ENCODE measurements at regions not wholly inside any gene's neighbourhood (a gene's known extent, or its start where the extent isn't known, plus 50 kb on each side); places are given as distances from the start of the nearest gene placed in this dataset.

DNA sequence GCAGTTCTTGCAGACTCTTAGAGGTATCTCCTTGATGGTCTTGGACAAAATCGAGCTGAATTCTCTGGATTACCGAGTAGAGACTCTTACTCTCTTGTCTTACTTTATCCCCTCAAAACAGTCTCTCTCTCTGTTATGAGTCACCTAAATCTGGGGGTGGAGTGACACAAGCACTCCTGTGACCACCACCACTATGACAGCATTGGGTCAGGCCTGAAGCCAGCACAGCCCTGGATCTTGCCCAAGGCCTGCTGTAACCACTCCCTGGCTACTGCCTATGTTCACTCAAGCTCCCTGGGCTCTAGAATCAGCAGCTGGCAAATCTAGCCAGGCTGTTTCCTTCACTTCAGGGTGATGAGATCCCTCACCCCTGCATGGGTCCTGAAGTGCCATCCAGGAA is 662.5 kb downstream of the LUZP2 start:
- no peak overlapping the region for H3K4me3 ChIP-seq (ENCODE audit: low read depth, low read length)
- H3K9ac ChIP-seq (ENCODE audit: low read length): no peak overlapping the region
- no peaks in the 10 kb centered on the region for H3K36me3 ChIP-seq (ENCODE audit: control insufficient read depth, insufficient read depth, low read length)
- H3K9me3 ChIP-seq (ENCODE audit: control insufficient read depth, insufficient read depth, low read depth, low read length): no peaks in the 10 kb centered on the region
- no peaks in the 10 kb centered on the region for H3K27me3 ChIP-seq (ENCODE audit: control insufficient read depth, insufficient read depth, low read length)
- H3K4me1 ChIP-seq (ENCODE audit: control insufficient read depth, insufficient read depth, low read length): no peaks in the 10 kb centered on the region
- no peak overlapping the region for H3K27ac ChIP-seq (ENCODE audit: low read depth, low read length)

DNA sequence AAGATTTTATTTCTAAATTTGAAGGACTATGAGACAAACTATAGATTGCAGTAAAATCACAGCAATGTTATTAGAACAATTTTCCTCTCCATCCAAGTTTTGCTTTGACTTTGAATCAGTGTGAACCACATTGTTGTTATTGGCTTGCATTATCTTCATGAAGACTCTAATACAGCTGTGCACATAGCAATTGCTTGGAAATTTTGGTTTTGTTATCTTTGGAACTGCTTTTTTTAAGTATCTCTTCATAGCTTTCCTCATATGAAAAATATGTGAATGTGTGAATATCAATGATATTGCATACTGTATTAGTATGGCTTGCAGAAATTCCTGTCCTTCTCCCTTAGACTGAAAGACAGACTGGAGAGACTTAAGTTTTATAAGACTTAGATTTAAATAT is 666.6 kb downstream of the LUZP2 start:
- Histone ChIP-seq H3K4me3 (ENCODE audit: low read depth, low read length) (no peak overlapping the region), H3K27me3 (ENCODE audit: control insufficient read depth, insufficient read depth, low read length) (no peaks in the 10 kb centered on the region), H3K4me1 (ENCODE audit: control insufficient read depth, insufficient read depth, low read length) (no peaks in the 10 kb centered on the region), H3K9me3 (ENCODE audit: control insufficient read depth, insufficient read depth, low read depth, low read length) (0 out of 2 replicates have a peak, but pooled peaks cover 4% of the 10 kb centered on the region), H3K36me3 (ENCODE audit: control insufficient read depth, insufficient read depth, low read length) (no peaks in the 10 kb centered on the region), H3K27ac (ENCODE audit: low read depth, low read length) (no peak overlapping the region), H3K9ac (ENCODE audit: low read length) (no peak overlapping the region)

- Histone ChIP-seq H3K4me1 (ENCODE audit: control insufficient read depth, insufficient read depth, low read length) (no peaks in the 10 kb centered on the region), H3K27me3 (ENCODE audit: control insufficient read depth, insufficient read depth, low read length) (no peaks in the 10 kb centered on the region), H3K27ac (ENCODE audit: low read depth, low read length) (no peak overlapping the region), H3K4me3 (ENCODE audit: low read depth, low read length) (no peak overlapping the region), H3K9me3 (ENCODE audit: control insufficient read depth, insufficient read depth, low read depth, low read length) (no peaks in the 10 kb centered on the region), H3K9ac (ENCODE audit: low read length) (no peak overlapping the region), H3K36me3 (ENCODE audit: control insufficient read depth, insufficient read depth, low read length) (no peaks in the 10 kb centered on the region)
Observed at GRCh38 chr11:25180187-25180586, 683.3 kb downstream of the LUZP2 start.

DNA sequence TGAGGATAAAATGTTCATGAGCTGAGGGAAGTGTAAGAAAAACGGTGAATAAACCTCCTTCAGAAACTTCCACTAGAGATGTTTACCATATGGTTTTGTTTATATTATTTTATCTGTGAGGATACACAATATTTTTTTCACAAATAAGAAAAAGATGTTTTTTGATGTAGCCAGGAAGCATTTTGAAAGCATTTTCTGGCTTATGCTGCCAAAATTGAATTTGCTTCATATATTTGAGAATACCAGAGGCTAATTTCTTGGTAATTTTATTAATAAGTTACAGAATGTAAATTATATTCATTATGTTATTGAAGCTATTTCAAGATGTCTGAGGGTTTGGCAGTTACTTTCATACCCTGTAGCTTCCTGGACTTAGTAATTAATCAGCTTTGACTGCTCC is 686.6 kb downstream of the LUZP2 start:
- no peaks in the 10 kb centered on the region for H3K9me3 ChIP-seq (ENCODE audit: control insufficient read depth, insufficient read depth, low read depth, low read length)
- H3K36me3 ChIP-seq (ENCODE audit: control insufficient read depth, insufficient read depth, low read length): no peaks in the 10 kb centered on the region
- H3K4me3 ChIP-seq (ENCODE audit: low read depth, low read length): no peak overlapping the region
- no peaks in the 10 kb centered on the region for H3K27me3 ChIP-seq (ENCODE audit: control insufficient read depth, insufficient read depth, low read length)
- H3K9ac ChIP-seq (ENCODE audit: low read length): no peak overlapping the region
- no peak overlapping the region for H3K27ac ChIP-seq (ENCODE audit: low read depth, low read length)
- H3K4me1 ChIP-seq (ENCODE audit: control insufficient read depth, insufficient read depth, low read length): no peaks in the 10 kb centered on the region

- Histone ChIP-seq H3K4me1 (ENCODE audit: control insufficient read depth, insufficient read depth, low read length) (peaks cover 8% of the 10 kb centered on the region; the same call in 1 of the 2 replicates), H3K27me3 (ENCODE audit: control insufficient read depth, insufficient read depth, low read length) (no peaks in the 10 kb centered on the region), H3K9ac (ENCODE audit: low read length) (no peak overlapping the region), H3K27ac (ENCODE audit: low read depth, low read length) (no peak overlapping the region), H3K9me3 (ENCODE audit: control insufficient read depth, insufficient read depth, low read depth, low read length) (no peaks in the 10 kb centered on the region), H3K4me3 (ENCODE audit: low read depth, low read length) (no peak overlapping the region), H3K36me3 (ENCODE audit: control insufficient read depth, insufficient read depth, low read length) (no peaks in the 10 kb centered on the region)
Observed at GRCh38 chr11:25197515-25197914, 700.7 kb downstream of the LUZP2 start.

DNA sequence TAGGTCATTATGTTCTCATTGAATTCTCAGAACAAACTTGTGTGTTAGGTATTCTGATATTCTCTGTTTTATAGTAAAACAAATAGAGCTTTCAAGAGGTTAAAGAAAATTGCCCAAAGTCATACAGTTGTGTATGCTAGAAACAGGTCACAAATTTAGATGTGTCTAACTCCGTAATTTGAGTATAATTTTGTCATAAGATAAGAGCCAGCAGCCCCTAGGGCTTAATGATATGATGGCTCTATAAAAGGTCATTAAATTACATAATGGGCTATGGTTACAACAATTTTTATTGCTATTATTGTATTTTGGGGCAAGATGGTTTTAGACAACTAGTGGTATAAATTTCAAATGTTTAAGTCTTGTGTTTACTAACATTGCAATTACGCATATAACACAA is 701.9 kb downstream of the LUZP2 start:
- no peaks in the 10 kb centered on the region for H3K27me3 ChIP-seq (ENCODE audit: control insufficient read depth, insufficient read depth, low read length)
- H3K4me3 ChIP-seq (ENCODE audit: low read depth, low read length): no peak overlapping the region
- H3K36me3 ChIP-seq (ENCODE audit: control insufficient read depth, insufficient read depth, low read length): no peaks in the 10 kb centered on the region
- no peak overlapping the region for H3K9ac ChIP-seq (ENCODE audit: low read length)
- peaks cover 8% of the 10 kb centered on the region; the same call in 1 of the 2 replicates for H3K4me1 ChIP-seq (ENCODE audit: control insufficient read depth, insufficient read depth, low read length)
- H3K9me3 ChIP-seq (ENCODE audit: control insufficient read depth, insufficient read depth, low read depth, low read length): no peaks in the 10 kb centered on the region
- no peak overlapping the region for H3K27ac ChIP-seq (ENCODE audit: low read depth, low read length)

- no peak overlapping the region for H3K4me3 ChIP-seq (ENCODE audit: low read depth, low read length)
- H3K9me3 ChIP-seq (ENCODE audit: control insufficient read depth, insufficient read depth, low read depth, low read length): no peaks in the 10 kb centered on the region
- no peaks in the 10 kb centered on the region for H3K27me3 ChIP-seq (ENCODE audit: control insufficient read depth, insufficient read depth, low read length)
- no peak overlapping the region for H3K27ac ChIP-seq (ENCODE audit: low read depth, low read length)
- H3K36me3 ChIP-seq (ENCODE audit: control insufficient read depth, insufficient read depth, low read length): no peaks in the 10 kb centered on the region
- peaks cover 8% of the 10 kb centered on the region; the same call in 1 of the 2 replicates for H3K4me1 ChIP-seq (ENCODE audit: control insufficient read depth, insufficient read depth, low read length)
- H3K9ac ChIP-seq (ENCODE audit: low read length): no peak overlapping the region
Observed at GRCh38 chr11:25200925-25201324, 704.1 kb downstream of the LUZP2 start.

DNA sequence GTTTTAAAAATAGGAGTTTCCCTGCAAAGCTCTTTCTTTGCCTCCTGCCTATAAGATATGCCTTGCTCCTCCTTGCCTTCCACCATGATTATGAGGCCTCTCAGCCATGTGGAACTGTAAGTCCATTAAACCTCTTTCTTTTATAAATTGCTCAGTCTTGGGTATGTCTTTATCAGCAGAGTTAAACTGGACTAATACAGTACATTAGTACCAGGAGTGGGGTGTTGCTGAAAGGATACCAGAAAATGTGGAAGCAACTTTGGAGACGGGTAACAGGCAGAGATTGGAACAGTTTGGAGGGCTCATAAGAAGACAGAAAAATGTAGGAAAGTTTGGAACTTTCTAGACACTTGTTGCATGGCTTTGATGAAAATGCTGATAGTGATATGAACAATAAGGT is 709.9 kb downstream of the LUZP2 start:
- Histone ChIP-seq H3K4me3 (ENCODE audit: low read depth, low read length) (no peak overlapping the region), H3K27me3 (ENCODE audit: control insufficient read depth, insufficient read depth, low read length) (no peaks in the 10 kb centered on the region), H3K4me1 (ENCODE audit: control insufficient read depth, insufficient read depth, low read length) (no peaks in the 10 kb centered on the region), H3K9me3 (ENCODE audit: control insufficient read depth, insufficient read depth, low read depth, low read length) (peaks cover 10% of the 10 kb centered on the region; the same call in 1 of the 2 replicates), H3K36me3 (ENCODE audit: control insufficient read depth, insufficient read depth, low read length) (no peaks in the 10 kb centered on the region), H3K27ac (ENCODE audit: low read depth, low read length) (no peak overlapping the region), H3K9ac (ENCODE audit: low read length) (no peak overlapping the region)

DNA sequence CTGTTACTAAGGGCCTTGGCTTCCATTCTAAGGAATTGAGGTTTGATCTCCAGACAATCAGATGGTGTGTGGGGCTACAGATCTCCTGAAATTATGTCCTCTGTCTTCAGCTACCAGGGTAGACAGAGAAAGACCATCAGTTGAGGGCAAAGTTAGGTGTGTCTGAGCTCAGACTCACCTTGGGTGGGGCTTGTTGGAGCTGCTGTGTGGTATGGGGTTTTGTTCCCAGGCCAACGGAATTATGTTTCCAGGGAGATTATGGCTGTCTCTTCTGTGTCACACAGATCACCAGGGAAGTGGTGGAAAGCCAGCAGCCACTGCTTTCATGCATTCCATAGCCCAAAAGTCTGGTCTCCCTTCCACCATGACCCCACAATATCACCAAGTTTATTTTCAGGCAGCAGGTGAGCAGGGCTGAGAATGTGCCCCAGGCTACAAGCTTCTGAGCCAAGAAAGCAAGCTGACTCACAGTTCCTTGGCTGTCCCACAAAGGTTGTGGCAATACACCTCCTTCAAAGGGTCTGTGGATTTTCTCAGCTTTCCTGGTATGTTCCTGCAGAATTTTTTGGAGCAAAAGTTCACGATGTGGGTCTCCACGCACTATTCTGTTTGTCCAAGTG is 714.9 kb downstream of the LUZP2 start:
- Histone ChIP-seq H3K27ac (ENCODE audit: low read depth, low read length) (no peak overlapping the region), H3K4me1 (ENCODE audit: control insufficient read depth, insufficient read depth, low read length) (no peaks in the 10 kb centered on the region), H3K9ac (ENCODE audit: low read length) (no peak overlapping the region), H3K36me3 (ENCODE audit: control insufficient read depth, insufficient read depth, low read length) (no peaks in the 10 kb centered on the region), H3K27me3 (ENCODE audit: control insufficient read depth, insufficient read depth, low read length) (no peaks in the 10 kb centered on the region), H3K9me3 (ENCODE audit: control insufficient read depth, insufficient read depth, low read depth, low read length) (peaks cover 5% of the 10 kb centered on the region; the same call in 1 of the 2 replicates), H3K4me3 (ENCODE audit: low read depth, low read length) (no peak overlapping the region)

- Histone ChIP-seq H3K36me3 (ENCODE audit: control insufficient read depth, insufficient read depth, low read length) (no peaks in the 10 kb centered on the region), H3K4me1 (ENCODE audit: control insufficient read depth, insufficient read depth, low read length) (no peaks in the 10 kb centered on the region)
Observed at GRCh38 chr11:25214535-25215176, 717.8 kb downstream of the LUZP2 start.

DNA sequence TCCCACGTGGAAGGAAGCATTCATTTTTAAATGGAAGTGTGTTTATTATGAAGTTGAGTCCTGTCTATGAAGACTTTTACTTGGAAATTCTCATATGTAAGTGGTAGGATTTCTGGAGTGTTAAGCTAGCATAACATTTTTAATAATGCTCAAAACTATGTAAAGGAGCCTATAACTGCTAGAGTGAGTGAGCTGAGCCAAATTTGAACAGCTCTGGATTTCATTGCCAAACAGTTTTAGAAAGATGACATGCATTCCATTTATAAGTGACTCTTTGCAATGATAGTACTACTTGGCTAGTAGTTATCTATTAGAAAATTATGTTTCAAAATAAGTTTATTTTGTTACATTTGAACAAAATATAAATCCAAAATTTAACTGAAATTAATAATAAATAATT is 721.2 kb downstream of the LUZP2 start:
- Histone ChIP-seq H3K27ac (ENCODE audit: low read depth, low read length) (no peak overlapping the region), H3K9ac (ENCODE audit: low read length) (no peak overlapping the region), H3K27me3 (ENCODE audit: control insufficient read depth, insufficient read depth, low read length) (no peaks in the 10 kb centered on the region), H3K9me3 (ENCODE audit: control insufficient read depth, insufficient read depth, low read depth, low read length) (no peaks in the 10 kb centered on the region), H3K4me1 (ENCODE audit: control insufficient read depth, insufficient read depth, low read length) (no peaks in the 10 kb centered on the region), H3K4me3 (ENCODE audit: low read depth, low read length) (no peak overlapping the region), H3K36me3 (ENCODE audit: control insufficient read depth, insufficient read depth, low read length) (no peaks in the 10 kb centered on the region)

More at GRCh38 chr11:25214535-25215176, 717.8 kb downstream of the LUZP2 start:
- Histone ChIP-seq H3K9ac (ENCODE audit: low read length) (no peak overlapping the region), H3K4me3 (ENCODE audit: low read depth, low read length) (no peak overlapping the region), H3K27me3 (ENCODE audit: control insufficient read depth, insufficient read depth, low read length) (no peaks in the 10 kb centered on the region), H3K27ac (ENCODE audit: low read depth, low read length) (no peak overlapping the region), H3K9me3 (ENCODE audit: control insufficient read depth, insufficient read depth, low read depth, low read length) (no peaks in the 10 kb centered on the region)
